Esophagus muscularis mucosa (tissue), 4 donors: ENCODE measurements at regions not wholly inside any gene's neighbourhood (a gene's known extent, or its start where the extent isn't known, plus 50 kb on each side); places are given as distances from the start of the nearest gene placed in this dataset.

Experiments used
- DNase-seq: peaks from one replicate; pipeline ENCODE4 v3.0.0-alpha.2; 2017; ENCODE audit errors: extremely low spot score
- H3K27ac ChIP-seq, 4 donors: fragments of 200-600 bp; sonication (generic); replicated peaks in 1 of 4; 1 replicate in 3 of 4; 2 replicates in 1 of 4; pipeline ENCODE4 v1.5.1; 2016 to 2019; ENCODE audit warnings: mild to moderate bottlenecking in 1 of 4
- H3K27me3 ChIP-seq, 4 donors: fragments of 200-600 bp; sonication (generic); one replicate each; pipeline versions ENCODE4 v1.5.1 to v1.6.0; 2016 to 2019
- H3K36me3 ChIP-seq, 4 donors: fragments of 200-600 bp; sonication (generic); one replicate each; pipeline ENCODE4 v1.5.1; 2016 to 2019
- H3K4me1 ChIP-seq, 4 donors: fragments of 200-600 bp; sonication (generic); one replicate each; pipeline ENCODE4 v1.5.1; 2016 to 2019
- H3K4me3 ChIP-seq, 4 donors: fragments of 200-600 bp; sonication (generic); 1 replicate in 2 of 4; 2 replicates in 2 of 4; pipeline ENCODE4 v1.5.1; 2016 to 2019; ENCODE audit warnings: mild to moderate bottlenecking in 4 of 4, moderate library complexity in 1 of 4
- H3K9me3 ChIP-seq, 4 donors: fragments of 200-600 bp; sonication (generic); 1 replicate in 3 of 4; 2 replicates in 1 of 4; pipeline ENCODE4 v1.5.1; 2016 to 2019
- CTCF ChIP-seq, 3 experiments: fragments of 200-600 bp in 2 of 3; fragments of 450-650 bp in 1 of 3; sonication (generic) in 2 of 3; IDR thresholded peaks; one replicate each; pipeline ENCODE4 v1.5.1; 2017 to 2019; ENCODE audit warnings: antibody characterized with exemption in 3 of 3, mild to moderate bottlenecking in 2 of 3, moderate library complexity in 1 of 3
- EP300 ChIP-seq: sonication (generic); formaldehyde crosslinking; IDR thresholded peaks from one replicate; pipeline ENCODE4 v1.6.1; 2017; ENCODE audit warnings: antibody characterized with exemption
- POLR2A ChIP-seq: fragments of 450-650 bp; IDR thresholded peaks from one replicate; pipeline ENCODE4 v1.6.1; 2017; ENCODE audit warnings: antibody characterized with exemption, moderate library complexity, mild to moderate bottlenecking, low read depth
- POLR2AphosphoS5 ChIP-seq, 2 donors: sonication (generic); formaldehyde crosslinking; IDR thresholded peaks; one replicate each; pipeline ENCODE4 v1.6.1; 2017; ENCODE audit warnings: antibody characterized with exemption in 2 of 2
- WGBS: methylation state at CpG from one replicate; pipeline ENCODE4 v1.1.5; 2018; 5-methylcytosine and 5-hydroxymethylcytosine counted together
- intact Hi-C: fragments of 100-400 bp; cut with DNase I; formaldehyde crosslinking; loops from one replicate; pipeline ENCODE4 v1.15.1; 2023

GRCh38 chr3:101167376-101167775 lies 153.0 kb downstream of the IMPG2 start:
- Histone ChIP-seq H3K4me3 (no peak overlapping the region), H3K4me1 (peaks cover 4 to 41% (median 34%) of the 10 kb centered on the region in 4 donors), H3K36me3 (no peaks in the 10 kb centered on the region), H3K27me3 (no peaks in the 10 kb centered on the region), H3K27ac (no peak overlapping the region), H3K9me3 (no peaks in the 10 kb centered on the region)
- no peak for DNase-seq
- TF ChIP-seq POLR2AphosphoS5 (IDR thresholded peaks at IDR 0.05) (no peak), EP300 (no peak), POLR2A (no peak), CTCF (IDR thresholded peaks at IDR 0.05) (no peak)
- 90% methylated on average over 2 of the region's 2 CpGs for WGBS
- intact Hi-C loops: no loop called here

GRCh38 chr3:101166150-101166549 lies 154.2 kb downstream of the IMPG2 start:
- Histone ChIP-seq H3K27ac (no peak overlapping the region), H3K4me1 (peaks cover 4 to 41% (median 34%) of the 10 kb centered on the region in 4 donors), H3K9me3 (no peaks in the 10 kb centered on the region), H3K36me3 (no peaks in the 10 kb centered on the region), H3K4me3 (no peak overlapping the region), H3K27me3 (no peaks in the 10 kb centered on the region)
- 92% methylated on average over 2 of the region's 2 CpGs for WGBS
- peak; percentile 19 for DNase-seq
- TF ChIP-seq CTCF (IDR thresholded peaks at IDR 0.05) (no peak), EP300 (no peak), POLR2AphosphoS5 (IDR thresholded peaks at IDR 0.05) (no peak), POLR2A (no peak)
- intact Hi-C loops: no loop called here

- Histone ChIP-seq H3K27ac (peak overlapping the region in 2 of 4 donors; percentile 8 to 47), H3K4me1 (peaks cover 0 to 18% (median 13%) of the 10 kb centered on the region in 4 donors), H3K36me3 (no peaks in the 10 kb centered on the region), H3K27me3 (no peaks in the 10 kb centered on the region), H3K9me3 (no peaks in the 10 kb centered on the region), H3K4me3 (no peak overlapping the region)
- intact Hi-C loops: no loop called here
- TF ChIP-seq CTCF (IDR thresholded peaks at IDR 0.05) (no peak), POLR2A (no peak), EP300 (no peak), POLR2AphosphoS5 (IDR thresholded peaks at IDR 0.05) (no peak)
- DNase-seq: peak; percentile 79
Measured at GRCh38 chr3:101163554-101163953, 156.8 kb downstream of the IMPG2 start.

- intact Hi-C loops: no loop called here
- TF ChIP-seq EP300 (no peak), POLR2A (no peak), CTCF (IDR thresholded peaks at IDR 0.05) (no peak), POLR2AphosphoS5 (IDR thresholded peaks at IDR 0.05) (no peak)
- DNase-seq: no peak
- no peaks in the 10 kb centered on the region for H3K9me3 ChIP-seq
- WGBS: 93% methylated on average over 3 of the region's 3 CpGs
- no peak overlapping the region for H3K4me3 ChIP-seq
- no peaks in the 10 kb centered on the region for H3K36me3 ChIP-seq
- H3K27ac ChIP-seq: no peak overlapping the region
- H3K27me3 ChIP-seq: no peaks in the 10 kb centered on the region
- peaks cover 5 to 32% (median 26%) of the 10 kb centered on the region in 4 donors for H3K4me1 ChIP-seq
Measured at GRCh38 chr3:101159478-101159877, 160.9 kb downstream of the IMPG2 start.

GRCh38 chr3:101158374-101158773 lies 162.0 kb downstream of the IMPG2 start:
- H3K27ac ChIP-seq: no peak overlapping the region
- intact Hi-C loops: no loop called here
- no peaks in the 10 kb centered on the region for H3K27me3 ChIP-seq
- no peaks in the 10 kb centered on the region for H3K36me3 ChIP-seq
- TF ChIP-seq POLR2AphosphoS5 (IDR thresholded peaks at IDR 0.05): no peak
- TF ChIP-seq POLR2A: no peak
- TF ChIP-seq EP300: no peak
- TF ChIP-seq CTCF (IDR thresholded peaks at IDR 0.05): no peak
- no peak for DNase-seq
- H3K4me1 ChIP-seq: peaks cover 5 to 21% (median 19%) of the 10 kb centered on the region in 4 donors
- H3K9me3 ChIP-seq: no peaks in the 10 kb centered on the region
- WGBS: 36% methylated on average over 1 of the region's 1 CpG
- H3K4me3 ChIP-seq: no peak overlapping the region
